Pulmonary artery endothelial cell (primary cell): ENCODE measurements at regions not wholly inside any gene's neighbourhood (a gene's known extent, or its start where the extent isn't known, plus 50 kb on each side); places are given as distances from the start of the nearest gene placed in this dataset.
"Not testable (repeated sequence)": the region's sequence is repeated elsewhere in the genome, so short reads cannot be mapped to it uniquely, and the experiment has no call there.

Experiments
- DNase-seq: peaks from one replicate; pipeline ENCODE4 v3.0.0-alpha.2; 2011; ENCODE audit warnings: low read depth, low spot score

DNA sequence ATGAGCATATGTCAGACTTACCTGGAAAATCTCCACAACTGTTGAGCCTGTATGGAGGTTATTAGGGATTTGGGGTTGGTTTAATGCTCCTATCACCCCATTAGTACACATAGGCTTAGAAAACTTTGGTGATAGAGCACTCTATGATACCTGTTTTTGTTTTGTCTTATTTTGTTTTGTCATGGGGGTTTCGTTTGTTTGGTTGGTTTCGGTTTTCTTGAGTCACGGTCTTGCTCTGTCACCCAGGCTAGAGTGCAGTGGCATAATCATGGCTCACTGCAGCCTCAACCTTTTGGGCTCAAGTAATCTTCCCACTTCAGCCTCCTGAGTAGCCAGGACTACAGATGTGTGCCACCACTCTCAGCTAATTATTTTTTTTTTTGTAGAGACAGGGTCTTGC is 70.0 kb downstream of the MZT1 start:
- DNase-seq: no peak

DNA sequence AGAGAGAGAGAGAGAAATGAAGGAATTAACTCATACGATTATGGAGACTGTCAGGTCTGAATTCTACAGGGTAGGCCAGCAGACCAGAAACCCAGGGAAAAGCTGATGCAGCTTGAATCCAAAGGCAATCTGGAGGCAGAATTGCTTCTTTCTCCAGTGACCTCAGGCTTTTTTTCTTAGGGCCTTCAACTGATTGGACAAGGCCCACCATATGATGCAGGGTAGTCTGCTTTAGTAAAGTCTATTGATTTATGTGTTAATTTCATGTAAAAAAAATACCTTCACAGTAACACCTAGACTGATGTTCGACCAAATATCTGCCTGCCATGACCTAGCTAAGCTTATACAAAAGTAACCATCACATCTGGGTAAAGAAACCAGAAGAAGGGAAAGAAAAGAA is 71.1 kb downstream of the MZT1 start:
- DNase-seq: no peak

DNA sequence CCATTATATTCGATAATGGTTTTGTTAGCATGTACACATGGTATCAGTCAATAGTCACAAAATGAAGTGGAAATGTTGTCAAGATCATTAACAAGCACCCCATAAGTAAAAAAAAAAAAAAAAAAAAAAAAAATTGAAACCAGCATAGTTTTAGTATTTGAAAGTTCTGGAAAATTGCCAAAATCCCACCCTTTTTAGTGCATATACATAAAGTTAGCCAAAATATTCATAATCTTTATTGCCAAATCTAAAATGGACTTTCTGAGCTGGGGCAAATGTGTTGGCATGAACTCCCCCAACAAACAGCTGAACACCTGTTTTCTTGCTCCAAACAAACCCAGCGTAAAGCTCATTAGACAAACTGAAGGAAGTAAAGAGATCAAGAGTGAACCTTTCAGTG is 73.9 kb downstream of the MZT1 start:
- no peak for DNase-seq

DNA sequence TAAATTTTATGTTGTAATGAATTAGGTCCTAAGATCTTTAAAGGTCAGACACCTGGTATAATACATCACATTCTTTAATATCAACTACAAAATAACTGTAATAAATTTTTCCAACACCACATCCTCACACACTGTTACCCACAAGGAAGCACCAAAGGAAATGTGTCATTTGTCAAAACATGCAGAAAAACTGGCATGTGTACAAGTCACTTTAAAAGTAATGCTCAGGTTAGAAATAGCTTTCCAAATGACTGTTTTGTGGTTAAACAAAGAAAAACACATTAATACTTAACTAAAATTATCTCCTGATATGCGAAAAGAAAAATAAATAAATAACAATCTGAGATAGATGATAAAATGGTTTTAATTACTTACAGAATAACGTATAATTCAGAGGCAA is 74.7 kb downstream of the MZT1 start:
- peak; percentile 11 for DNase-seq

DNA sequence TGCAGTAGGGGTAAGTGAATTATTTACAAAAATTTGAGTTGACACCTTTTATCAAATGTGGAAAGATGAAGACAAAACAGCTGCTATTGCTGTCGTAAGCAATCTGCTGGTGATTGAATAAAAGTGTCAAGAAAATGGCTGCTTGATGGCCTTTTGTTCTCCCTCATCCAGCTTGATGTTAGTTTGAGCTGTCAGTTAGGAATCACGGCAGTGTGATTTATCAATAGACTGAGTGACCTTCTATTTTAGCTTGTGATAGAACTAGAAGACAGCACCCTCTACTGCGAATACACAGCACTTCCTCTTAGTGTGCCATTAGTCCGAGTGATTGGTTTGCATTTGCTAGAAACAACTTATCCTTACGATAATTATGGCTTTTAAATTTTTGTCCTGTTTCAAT is 76.3 kb downstream of the MZT1 start:
- no peak for DNase-seq

DNA sequence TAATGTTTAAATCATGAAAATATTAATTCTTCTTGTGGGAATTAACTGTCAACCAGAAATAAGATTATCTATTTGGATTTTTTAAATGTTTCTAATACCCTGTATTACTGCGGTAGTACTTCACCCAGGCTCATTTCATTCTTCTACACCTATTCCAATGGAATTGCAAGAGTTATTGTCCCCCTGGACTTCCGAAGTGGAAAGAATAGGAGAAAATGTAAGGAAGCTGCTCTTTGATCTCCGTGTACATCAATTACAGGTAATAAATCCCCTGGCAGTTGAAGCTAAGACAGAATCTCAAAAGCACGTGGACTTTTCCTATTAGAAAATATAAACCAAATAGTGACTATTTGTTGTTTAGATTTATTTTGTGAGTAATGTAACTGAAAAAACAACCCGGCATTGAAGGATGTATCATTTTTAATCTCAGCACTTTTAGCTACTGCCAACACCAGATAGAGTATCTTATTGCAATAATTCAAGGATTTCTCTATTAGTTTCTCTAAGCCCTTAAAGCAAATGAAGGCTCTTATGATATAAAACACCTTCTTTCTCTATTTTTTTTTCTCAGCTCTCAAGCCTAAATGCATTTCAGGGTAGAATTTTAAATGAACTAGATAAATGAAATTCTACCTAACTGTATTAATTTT is 77.3 kb downstream of the MZT1 start:
- DNase-seq: no peak

DNA sequence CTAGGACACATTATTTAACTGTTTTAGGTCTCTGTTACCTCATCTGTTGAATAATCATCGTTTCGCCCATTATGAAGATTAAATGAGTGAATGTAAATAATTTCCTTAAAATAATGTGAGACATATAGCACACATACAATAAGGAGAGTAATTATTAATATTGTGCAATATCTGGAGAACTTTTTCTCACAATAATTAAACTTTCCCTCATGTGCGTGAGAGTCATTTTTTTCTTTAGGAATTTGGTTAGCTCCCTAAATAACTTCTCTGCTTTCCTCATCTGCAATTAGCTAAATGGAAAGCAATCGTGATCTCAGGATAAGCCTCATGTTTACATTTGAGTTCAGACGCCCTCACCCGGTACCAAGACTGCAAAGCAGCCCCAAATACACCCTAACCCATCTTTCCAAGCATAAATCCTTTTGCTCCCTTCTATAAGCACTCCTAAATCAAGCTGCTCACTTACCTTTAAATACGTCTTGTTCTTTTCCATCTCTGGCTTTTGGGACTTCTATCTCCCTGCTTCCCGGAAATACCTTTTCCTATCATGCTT is 78.8 kb downstream of the MZT1 start:
- DNase-seq: no peak

DNA sequence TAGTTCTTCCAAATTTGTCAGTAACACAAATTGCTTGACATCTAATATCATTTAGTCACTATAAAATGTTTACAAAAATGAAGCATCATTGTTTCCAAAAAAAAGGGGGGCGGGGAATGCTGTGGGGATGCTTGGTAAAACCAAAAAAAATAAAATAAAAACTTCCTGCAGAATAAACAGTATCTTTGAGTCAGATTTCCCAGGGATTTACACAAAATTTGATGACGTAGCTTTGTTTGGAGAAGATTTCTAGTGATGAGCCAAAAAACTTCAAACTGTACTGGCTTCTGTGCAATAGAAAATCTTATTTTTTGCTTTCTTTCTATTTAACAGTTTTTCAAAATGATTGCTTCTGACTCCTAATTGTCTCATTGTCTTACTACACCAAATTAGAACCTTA is 80.0 kb downstream of the MZT1 start:
- no peak for DNase-seq

DNA sequence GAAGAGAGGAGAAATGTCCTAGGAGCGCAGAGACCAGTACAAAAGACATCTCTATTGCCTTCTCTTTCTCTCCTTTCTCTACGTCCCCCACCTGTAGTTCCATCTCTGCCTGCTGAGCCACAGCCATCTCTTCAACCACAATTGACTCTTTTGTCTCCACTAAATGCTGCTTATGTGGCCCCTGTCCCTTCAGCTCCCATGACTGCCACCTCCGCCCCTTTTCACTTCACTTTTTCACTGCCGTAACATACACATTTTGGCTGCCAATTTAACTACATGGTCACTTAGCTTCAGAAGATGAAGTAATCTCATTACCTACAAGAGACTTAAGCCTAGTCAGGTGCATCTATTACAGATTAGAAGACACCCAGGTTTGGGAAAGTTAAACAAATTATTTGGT is 81.9 kb downstream of the MZT1 start:
- DNase-seq: no peak

DNA sequence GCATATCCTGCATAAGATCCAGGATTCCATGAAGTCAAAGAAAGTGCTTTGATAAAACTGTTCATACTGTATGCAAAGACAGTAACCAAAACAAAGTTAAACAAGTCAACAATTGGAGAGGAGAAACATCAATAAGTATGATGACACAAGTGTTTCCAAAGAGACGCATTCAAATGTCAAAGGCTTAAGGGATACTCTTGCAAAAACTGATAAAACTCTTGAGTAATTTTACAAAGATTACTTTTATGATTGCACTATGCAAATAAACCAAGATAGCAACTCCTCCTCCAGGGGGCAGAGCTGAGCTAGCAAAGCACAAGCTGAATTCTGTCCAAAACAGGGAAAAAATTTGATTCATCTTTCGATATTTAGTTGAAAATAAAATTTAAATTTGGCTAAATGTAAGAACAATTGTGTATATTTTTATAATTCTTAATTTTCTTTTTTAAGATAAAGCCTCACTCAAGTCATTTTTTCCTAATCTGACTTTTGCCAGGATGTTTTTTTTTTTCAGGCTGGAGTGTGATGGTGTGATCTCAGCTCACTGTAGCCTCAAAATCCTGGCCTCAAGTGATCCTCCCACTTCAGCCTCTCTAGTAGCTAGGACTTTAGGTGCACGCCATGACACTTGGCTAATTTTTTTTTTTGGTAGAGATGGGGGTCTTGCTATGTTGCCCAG is 84.0 kb downstream of the MZT1 start:
- peak; percentile 3 for DNase-seq

DNA sequence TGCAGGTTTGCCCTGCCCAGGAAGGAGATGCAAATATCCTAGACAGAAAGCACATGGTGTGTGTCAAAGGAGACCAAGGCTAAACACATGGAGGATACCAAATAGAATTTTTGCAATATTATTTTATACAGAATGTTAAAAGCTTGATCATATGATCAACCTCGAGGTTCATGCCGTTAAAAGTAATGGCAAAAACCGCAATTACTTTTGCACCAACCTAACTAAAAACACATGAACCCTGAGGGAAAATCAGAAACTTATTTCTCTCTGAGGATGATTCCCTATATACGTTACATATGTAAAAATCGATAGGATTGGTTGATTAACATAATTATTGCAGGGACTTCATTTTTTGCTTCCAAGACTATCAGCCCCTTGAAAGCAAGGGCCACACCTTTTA is 88.1 kb downstream of the MZT1 start:
- no peak for DNase-seq

DNA sequence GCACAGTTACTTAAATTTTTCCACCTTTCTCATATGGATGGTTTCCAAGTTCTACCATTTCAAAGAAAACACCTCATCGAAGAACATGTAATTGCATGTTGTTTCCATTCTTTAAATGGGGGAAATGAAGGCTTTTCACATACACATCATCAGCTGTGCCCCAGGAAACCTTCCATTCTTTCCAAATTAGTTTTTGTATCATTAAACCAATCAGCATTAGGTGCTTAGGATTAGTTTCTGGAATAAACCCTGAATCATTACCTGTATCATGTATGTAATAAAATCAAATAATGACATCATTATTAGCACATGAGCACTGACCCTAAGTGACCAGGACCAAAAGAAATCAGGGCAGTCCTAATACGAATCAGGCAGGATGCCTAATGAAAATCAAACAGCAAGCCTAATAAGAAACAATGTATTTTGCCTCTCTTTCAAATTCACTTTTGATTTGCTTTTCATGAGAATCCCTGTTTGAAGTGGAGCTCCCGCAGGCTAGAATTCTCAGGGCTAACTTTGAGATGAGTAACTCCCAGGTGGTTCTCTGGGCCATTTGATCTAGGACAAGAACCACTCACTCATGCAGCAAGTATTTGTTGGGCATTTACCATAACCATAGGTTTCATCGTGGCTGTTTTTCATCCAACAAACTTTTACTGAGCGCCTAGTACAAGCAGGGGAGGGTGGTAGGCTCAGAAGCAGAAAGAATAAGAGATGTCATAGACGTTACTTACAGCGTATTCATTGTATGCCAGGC is 89.2 kb downstream of the MZT1 start:
- no peak for DNase-seq

DNA sequence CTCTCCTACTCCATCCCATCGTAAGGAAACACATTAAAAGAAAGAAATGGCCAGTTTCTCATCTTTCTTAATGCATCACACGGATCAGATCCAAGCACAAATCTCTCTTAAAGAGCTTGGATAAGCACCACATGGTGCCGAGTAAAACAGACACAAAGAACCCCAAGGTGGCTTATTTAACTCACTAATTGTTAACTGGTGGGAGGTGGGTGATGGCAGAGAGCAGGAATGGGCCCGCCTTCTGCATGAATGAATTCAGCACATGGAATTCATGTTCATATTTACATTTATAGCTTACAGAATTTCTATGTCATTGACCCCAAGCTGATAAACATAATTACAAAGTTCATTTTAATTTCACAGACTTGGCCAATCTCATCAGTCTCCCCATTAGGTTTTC is 89.9 kb downstream of the MZT1 start:
- no peak for DNase-seq

DNA sequence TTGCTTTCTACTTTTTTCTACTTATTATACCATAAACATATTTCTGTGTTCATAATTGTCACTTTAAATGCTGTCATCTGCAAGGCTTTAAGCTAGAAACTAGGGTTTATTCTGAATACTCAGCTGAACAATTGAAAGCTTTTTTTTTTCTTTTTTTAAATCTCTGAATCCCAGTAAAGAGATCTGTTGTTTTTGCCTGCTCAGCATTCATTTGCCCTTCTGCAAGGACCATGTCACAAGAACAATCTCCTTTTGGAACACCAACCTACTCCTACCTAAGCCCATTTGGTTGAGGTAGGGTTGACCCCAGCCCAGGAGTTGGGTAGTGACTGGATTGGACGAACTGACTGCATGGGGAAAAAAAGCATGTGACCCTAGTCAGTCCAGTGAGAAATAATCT is 92.6 kb downstream of the MZT1 start:
- DNase-seq: no peak

DNA sequence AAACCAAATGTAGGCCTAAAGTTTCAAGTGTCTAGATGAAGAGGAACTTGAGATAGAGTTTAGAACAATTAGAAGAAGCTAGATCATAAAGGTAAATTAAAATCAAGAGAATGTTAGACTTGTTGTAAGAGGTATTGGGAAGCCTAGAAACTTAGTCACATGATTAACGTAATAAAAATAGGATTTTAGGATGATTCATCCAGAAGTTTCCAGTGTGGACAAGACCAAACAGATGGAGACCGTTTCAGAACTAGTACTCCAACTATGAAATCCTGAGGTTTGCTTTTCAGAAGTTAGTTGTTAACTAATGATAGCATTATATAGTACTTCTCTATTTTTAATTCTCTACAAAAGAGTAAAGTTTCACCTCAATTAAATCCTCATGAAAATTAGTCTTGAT is 104.9 kb downstream of the MZT1 start:
- no peak for DNase-seq

DNA sequence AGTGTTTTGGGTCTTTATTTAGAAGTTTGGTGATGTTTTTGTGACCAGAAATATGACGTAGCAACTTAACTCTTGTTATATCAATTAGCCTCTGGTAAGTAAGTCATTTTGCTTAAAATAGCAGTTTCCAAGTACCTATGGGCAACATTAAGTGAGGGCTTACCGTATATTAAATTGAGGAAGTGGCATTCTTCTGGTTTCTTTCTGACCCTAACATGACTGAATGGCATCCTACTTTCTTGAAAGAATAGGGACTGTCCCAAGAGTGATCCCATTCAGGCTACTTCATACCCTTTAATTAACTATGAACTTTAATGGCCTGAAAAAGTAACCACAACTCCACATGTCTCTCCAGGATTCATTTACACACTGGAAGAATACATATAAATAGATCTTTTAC is 106.6 kb downstream of the MZT1 start:
- no peak for DNase-seq

DNA sequence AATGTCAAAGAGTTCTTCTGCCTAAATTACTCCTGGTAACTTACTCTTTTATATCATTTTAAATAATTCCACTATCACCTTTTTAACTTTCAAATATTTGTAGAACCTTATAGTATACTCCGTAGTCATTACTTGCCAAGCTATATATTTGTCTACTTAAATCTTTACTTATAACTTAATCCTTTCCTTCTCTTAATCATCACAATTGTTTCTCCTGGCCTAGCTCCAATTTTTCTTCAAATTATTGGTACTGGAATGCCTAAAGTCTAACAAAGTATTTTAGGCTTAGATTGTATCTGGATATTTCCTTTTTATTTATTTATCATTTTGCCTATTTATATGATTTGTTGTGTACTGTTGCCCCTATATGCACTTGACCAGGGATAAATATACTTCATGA is 109.5 kb downstream of the MZT1 start:
- no peak for DNase-seq

DNA sequence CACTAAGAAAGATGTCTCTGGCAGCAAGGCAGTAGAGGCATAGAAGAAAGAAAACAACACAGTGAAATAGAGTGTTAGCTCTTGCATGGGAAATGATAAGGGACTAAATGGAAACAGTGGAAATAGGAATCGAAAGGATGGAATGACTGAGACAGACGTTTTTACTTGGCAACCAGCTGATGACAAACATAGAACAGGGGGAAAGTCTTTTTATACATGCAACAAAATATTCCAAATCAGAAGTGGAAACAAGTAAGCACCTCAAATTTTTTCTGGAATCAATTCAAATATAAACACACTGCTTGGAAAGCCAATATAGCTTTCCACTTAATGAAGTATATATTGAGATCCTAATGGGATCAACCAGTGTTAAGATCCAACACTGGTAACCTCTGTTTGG is 110.2 kb downstream of the MZT1 start:
- no peak for DNase-seq

DNA sequence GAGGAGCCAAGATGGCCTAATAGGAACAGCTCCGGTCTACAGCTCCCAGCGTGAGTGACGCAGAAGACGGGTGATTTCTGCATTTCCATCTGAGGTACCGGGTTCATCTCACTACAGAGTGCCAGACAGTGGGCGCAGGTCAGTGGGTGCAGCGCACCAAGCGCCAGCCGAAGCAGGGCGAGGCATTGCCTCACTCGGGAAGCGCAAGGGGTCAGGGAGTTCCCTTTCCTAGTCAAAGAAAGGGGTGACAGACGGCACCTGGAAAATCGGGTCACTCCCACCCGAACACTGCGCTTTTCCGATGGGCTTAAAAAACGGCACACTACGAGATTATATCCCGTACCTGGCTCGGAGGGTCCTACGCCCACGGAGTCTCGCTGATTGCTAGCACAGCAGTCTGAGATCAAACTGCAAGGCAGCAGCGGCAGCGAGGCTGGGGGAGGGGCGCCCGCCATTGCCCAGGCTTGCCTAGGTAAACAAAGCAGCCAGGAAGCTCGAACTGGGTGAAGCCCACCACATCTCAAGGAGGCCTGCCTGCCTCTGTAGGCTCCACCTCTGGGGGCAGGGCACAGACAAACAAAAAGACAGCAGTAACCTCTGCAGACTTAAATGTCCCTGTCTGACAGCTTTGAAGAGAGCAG is 117.1 kb downstream of the MZT1 start:
- not testable (repeated sequence) for DNase-seq

DNA sequence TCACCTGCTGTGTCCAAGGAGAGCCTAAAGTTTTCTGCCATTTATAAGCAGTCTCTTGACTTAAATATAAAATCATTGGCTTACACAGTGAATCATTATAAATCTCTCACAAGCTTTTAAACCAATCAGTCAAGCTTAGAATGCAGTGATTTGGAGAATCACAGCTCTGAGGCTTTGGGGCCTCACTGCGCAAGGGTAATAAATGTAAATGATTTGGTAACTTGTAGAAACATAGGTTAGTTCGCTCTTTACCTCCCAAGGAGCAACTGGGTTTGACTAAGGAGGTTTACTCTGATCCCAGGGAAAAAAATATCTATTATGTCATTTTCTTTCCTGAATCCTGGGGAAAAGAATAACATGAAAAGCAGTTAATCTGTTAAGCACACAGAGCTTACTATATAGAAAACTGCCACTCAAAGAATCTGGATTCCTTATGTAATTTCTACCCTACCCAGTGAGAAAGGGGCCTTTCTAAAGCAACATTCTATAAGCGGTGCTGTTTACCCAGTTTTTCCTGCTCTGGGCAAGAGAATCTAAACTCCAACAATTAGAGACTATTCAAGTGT is 128.2 kb downstream of the MZT1 start:
- no peak for DNase-seq

DNA sequence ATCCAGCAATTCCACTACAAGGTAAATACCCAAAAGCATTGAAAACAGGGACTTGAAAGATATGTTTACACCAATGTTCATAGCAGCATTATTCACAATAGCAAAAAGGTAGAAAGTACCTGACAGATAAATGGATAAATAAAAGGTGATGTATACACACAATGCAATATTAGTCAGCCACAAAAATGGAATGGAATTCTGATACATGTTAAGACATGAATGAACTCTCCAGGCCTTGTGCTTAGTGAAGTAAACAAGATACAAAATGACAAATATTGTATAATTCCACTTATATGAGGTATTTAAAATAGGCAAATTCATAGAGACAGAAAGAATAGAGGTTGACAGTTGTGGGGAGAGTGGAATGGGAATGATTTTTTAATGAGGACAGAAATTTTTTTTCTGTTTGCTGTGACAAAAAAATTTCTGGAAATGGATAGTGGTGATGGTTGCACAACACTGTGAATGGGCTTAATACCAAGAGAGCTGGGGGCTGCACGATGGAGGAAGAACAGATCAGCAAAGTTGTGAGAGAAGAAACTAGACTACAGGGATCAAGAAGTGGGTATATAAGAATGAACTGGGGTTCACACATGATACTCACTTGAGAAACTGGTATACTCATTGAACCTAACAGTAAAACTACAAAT is 137.2 kb downstream of the MZT1 start:
- no peak for DNase-seq
